Endothelial cell of umbilical vein (primary cell): ENCODE measurements at regions not wholly inside any gene's neighbourhood (a gene's known extent, or its start where the extent isn't known, plus 50 kb on each side); places are given as distances from the start of the nearest gene placed in this dataset.

Source experiments
- BruUV-seq: library from RNA; stranded (reverse); fragments of 400-500 nt; replicated peaks from 2 replicates; lab custom pipeline; 2021; lab: Mats Ljungman, UMichigan
- CTCF ChIA-PET: fragments of 300-600, 350-600 bp; sonication (Branson Sonifier 250); formaldehyde crosslinking; loops from one replicate; lab custom pipeline; 2021; ENCODE audit warnings: antibody characterized with exemption, inconsistent platforms; lab: Charles Lee
- POLR2A ChIA-PET: fragments of 300-600, 350-600 bp; sonication (Branson Sonifier 250); formaldehyde crosslinking; loops from one replicate; lab custom pipeline; 2021; ENCODE audit warnings: antibody characterized with exemption, inconsistent platforms; lab: Charles Lee
- DNase-seq: peaks from one replicate; pipeline ENCODE4 v3.0.0-alpha.2; 2011; ENCODE audit warnings: low read depth, low spot score
- FAIRE-seq: peaks from 2 replicates; lab custom pipeline; 2011; peaks lifted over from hg19 to GRCh38; lab: Jason Lieb, UNC
- H2AFZ ChIP-seq: 2 replicates; pipeline ENCODE4 v1.6.0; 2012; ENCODE audit warnings: low read depth, low read length, control low read depth, inconsistent platforms
- H3K27ac ChIP-seq: 2 replicates; pipeline ENCODE4 v1.5.1; 2011; ENCODE audit warnings: low read depth, mild to moderate bottlenecking, control low read depth, low read length, moderate library complexity; ENCODE audit not compliant: insufficient read depth
- H3K27me3 ChIP-seq, 2 experiments: 2 replicates each; pipeline versions ENCODE4 v1.6.0 to v1.6.1; 2011; ENCODE audit warnings: low read length in 2 of 2, mixed read lengths in 1 of 2; ENCODE audit not compliant: control insufficient read depth in 2 of 2, insufficient read depth in 2 of 2
- H3K36me3 ChIP-seq, 2 experiments: 2 replicates in 1 of 2; 3 replicates in 1 of 2; pipeline ENCODE4 v1.5.1; 2011; ENCODE audit warnings: low read length in 2 of 2, mild to moderate bottlenecking in 1 of 2, moderate library complexity in 1 of 2; ENCODE audit not compliant: control insufficient read depth in 2 of 2, insufficient read depth in 2 of 2; ENCODE audit errors: extremely low read depth in 1 of 2
- H3K4me1 ChIP-seq: 3 replicates; pipeline ENCODE4 v1.5.1; 2011; ENCODE audit warnings: mild to moderate bottlenecking, low read length; ENCODE audit not compliant: control insufficient read depth, insufficient read depth; ENCODE audit errors: extremely low read depth
- H3K4me2 ChIP-seq: 2 replicates; pipeline ENCODE4 v1.6.1; 2011; ENCODE audit warnings: low read length, control low read depth, mixed read lengths; ENCODE audit not compliant: insufficient read depth
- H3K4me3 ChIP-seq, 3 experiments: fragments of 200-600 bp in 1 of 3; sonication (generic), shearing (Covaris generic) in 1 of 3; replicated peaks in 1 of 3; 2 replicates each; pipeline ENCODE4 v1.5.1; 2011 to 2016; ENCODE audit warnings: control low read depth in 3 of 3, low read length in 3 of 3, mild to moderate bottlenecking in 2 of 3, inconsistent platforms in 1 of 3, low read depth in 1 of 3, moderate library complexity in 1 of 3; ENCODE audit not compliant: insufficient read depth in 1 of 3
- H3K79me2 ChIP-seq: 2 replicates; pipeline ENCODE4 v1.6.0; 2012; ENCODE audit warnings: low read length, inconsistent platforms; ENCODE audit not compliant: control insufficient read depth, insufficient read depth
- H3K9ac ChIP-seq: replicated peaks from 2 replicates; pipeline ENCODE3; 2011; ENCODE audit warnings: low read length, control low read depth; ENCODE audit not compliant: insufficient read depth; ENCODE audit errors: extremely low read depth
- H3K9me1 ChIP-seq: replicated peaks from 3 replicates; pipeline ENCODE4 v1.6.0; 2011; ENCODE audit warnings: mild to moderate bottlenecking, low read length; ENCODE audit not compliant: control insufficient read depth, insufficient read depth; ENCODE audit errors: extremely low read depth
- H3K9me3 ChIP-seq: replicated peaks from 2 replicates; pipeline ENCODE4 v1.5.1; 2012; ENCODE audit warnings: low read length, inconsistent platforms; ENCODE audit not compliant: control insufficient read depth, insufficient read depth
- H4K20me1 ChIP-seq: replicated peaks from 2 replicates; pipeline ENCODE3; 2011; ENCODE audit warnings: mild to moderate bottlenecking, low read length; ENCODE audit not compliant: control insufficient read depth, insufficient read depth; ENCODE audit errors: extremely low read depth
- CTCF ChIP-seq, 2 donors: IDR thresholded peaks; 1 replicate in 1 of 2; 2 replicates in 1 of 2; pipeline ENCODE4 v1.5.1; 2011; ENCODE audit warnings: low read length in 2 of 2, mild to moderate bottlenecking in 2 of 2, moderate library complexity in 2 of 2, control low read depth in 1 of 2, inconsistent platforms in 1 of 2, low read depth in 1 of 2; ENCODE audit not compliant: insufficient read depth in 1 of 2; ENCODE audit errors: extremely low read depth in 1 of 2
- EZH2 ChIP-seq: IDR thresholded peaks from 2 replicates; pipeline ENCODE4 v1.6.1; 2012; ENCODE audit warnings: borderline replicate concordance, low read depth, mild to moderate bottlenecking, moderate library complexity, low read length, inconsistent platforms; ENCODE audit not compliant: severe bottlenecking
- FOS ChIP-seq: IDR thresholded peaks from 2 replicates; pipeline ENCODE4 v1.6.1; 2011; ENCODE audit warnings: mild to moderate bottlenecking, low read length, moderate library complexity, borderline replicate concordance; ENCODE audit not compliant: insufficient read depth
- GATA2 ChIP-seq: IDR thresholded peaks from 2 replicates; pipeline ENCODE4 v1.7.0; 2011; ENCODE audit warnings: low read depth, mild to moderate bottlenecking, moderate library complexity, mixed read lengths, low read length; ENCODE audit not compliant: insufficient read length, insufficient read depth
- JUN ChIP-seq: IDR thresholded peaks from 2 replicates; pipeline ENCODE4 v1.6.1; 2011; ENCODE audit warnings: borderline replicate concordance, low read depth; ENCODE audit not compliant: insufficient read length, insufficient read depth
- MAX ChIP-seq: IDR thresholded peaks from 2 replicates; pipeline ENCODE4 v1.6.1; 2011; ENCODE audit not compliant: insufficient read depth, insufficient read length
- MYC ChIP-seq: IDR thresholded peaks from one replicate; pipeline ENCODE4 v1.6.1; 2011; ENCODE audit warnings: mild to moderate bottlenecking, low read depth, low read length
- POLR2A ChIP-seq: IDR thresholded peaks from 2 replicates; pipeline ENCODE4 v1.6.1; 2012; ENCODE audit warnings: low read depth, mild to moderate bottlenecking, control low read depth, low read length
- POLR2AphosphoS5 ChIP-seq: IDR thresholded peaks from 2 replicates; pipeline ENCODE4 v1.6.1; 2012; ENCODE audit warnings: low read depth, mild to moderate bottlenecking, control low read depth, low read length, moderate library complexity; ENCODE audit not compliant: insufficient read depth
- dilution Hi-C: fragments of 300-500 bp; cut with MboI; formaldehyde crosslinking; loops from one replicate; pipeline ENCODE4 v1.15.0; 2019; ENCODE audit warnings: low sequenced_read_pairs; ENCODE audit not compliant: extremely low pct_ligation_motif_present
- intact Hi-C: fragments of 100-400 bp; cut with micrococcal nuclease; formaldehyde crosslinking; loops from one replicate; pipeline ENCODE4 v1.10.0; 2022

- H3K9ac ChIP-seq, result no peak overlapping the region
- CTCF ChIA-PET, result no interaction called here
- intact Hi-C loops (no loop called here), dilution Hi-C loops (no loop called here)
- H3K9me1 ChIP-seq, result no peaks in the 10 kb centered on the region
- no peak overlapping the region for H3K27ac ChIP-seq
- POLR2A ChIA-PET, result no interaction called here
- H3K4me2 ChIP-seq, result no peak overlapping the region
- DNase-seq (no peak), FAIRE-seq (no peak)
- H3K79me2 ChIP-seq, result no peaks in the 10 kb centered on the region
- H3K4me3 ChIP-seq, result no peak overlapping the region
- no peaks in the 10 kb centered on the region for H4K20me1 ChIP-seq
- no peaks in the 10 kb centered on the region for H3K4me1 ChIP-seq
- no TSS peak for BruUV-seq
- H2AFZ ChIP-seq, result no peak overlapping the region
- H3K36me3 ChIP-seq, result no peaks in the 10 kb centered on the region
- no peaks in the 10 kb centered on the region for H3K9me3 ChIP-seq
- no peak for TF ChIP-seq JUN
- TF ChIP-seq MAX, result no peak
- TF ChIP-seq GATA2, result no peak
- no peak for TF ChIP-seq CTCF (IDR thresholded peaks at IDR 0.05; ENCODE audit: extremely low read depth in 1 of 2, insufficient read depth in 1 of 2, low read depth in 1 of 2, low read length in 2 of 2)
- no peak for TF ChIP-seq POLR2A
- H3K27me3 ChIP-seq, result no peaks in the 10 kb centered on the region
Observed at GRCh38 chr2:145060876-145061275, 541.0 kb upstream of the ZEB2 start.

- no peak overlapping the region for H3K4me3 ChIP-seq
- no peaks in the 10 kb centered on the region for H4K20me1 ChIP-seq
- FAIRE-seq (no peak), DNase-seq (no peak)
- intact Hi-C loops, result no loop called here
- no peaks in the 10 kb centered on the region for H3K9me1 ChIP-seq
- no peak overlapping the region for H3K4me2 ChIP-seq
- H2AFZ ChIP-seq, result no peak overlapping the region
- H3K9me3 ChIP-seq, result no peaks in the 10 kb centered on the region
- no peaks in the 10 kb centered on the region for H3K79me2 ChIP-seq
- H3K4me1 ChIP-seq, result no peaks in the 10 kb centered on the region
- TF ChIP-seq JUN (no peak), GATA2 (no peak), MAX (no peak), CTCF (IDR thresholded peaks at IDR 0.05; ENCODE audit: extremely low read depth in 1 of 2, insufficient read depth in 1 of 2, low read depth in 1 of 2, low read length in 2 of 2) (no peak), POLR2AphosphoS5 (no peak), EZH2 (no peak), FOS (no peak), MYC (no peak), POLR2A (no peak)
- no peak overlapping the region for H3K9ac ChIP-seq
- H3K36me3 ChIP-seq, result no peaks in the 10 kb centered on the region
- dilution Hi-C loops, result no loop called here
- ChIA-PET POLR2A (no interaction called here), CTCF (no interaction called here)
- H3K27me3 ChIP-seq, result no peaks in the 10 kb centered on the region
- BruUV-seq, result no TSS peak
- H3K27ac ChIP-seq, result no peak overlapping the region
Observed at GRCh38 chr2:145059914-145060313, 540.0 kb upstream of the ZEB2 start.
